Gastrocnemius medialis (tissue), 4 donors: ENCODE measurements at regions not wholly inside any gene's neighbourhood (a gene's known extent, or its start where the extent isn't known, plus 50 kb on each side); places are given as distances from the start of the nearest gene placed in this dataset.

Experiments
- ATAC-seq, 2 donors: fragments of 150-250 bp; one replicate each; pipeline ENCODE4 v1.9.1; 2016
- DNase-seq, 2 donors: peaks; one replicate each; pipeline ENCODE4 v3.0.0-alpha.2; 2019
- H3K27ac ChIP-seq, 4 donors: fragments of 200-600 bp; sonication (generic); 1 replicate in 1 of 4; 2 replicates in 3 of 4; pipeline ENCODE4 v1.5.1; 2016 to 2018; ENCODE audit warnings: mild to moderate bottlenecking in 2 of 4, moderate library complexity in 1 of 4
- H3K27me3 ChIP-seq, 3 donors: fragments of 200-600 bp; sonication (generic) in 2 of 3; 1 replicate in 1 of 3; 2 replicates in 2 of 3; pipeline versions ENCODE4 v1.5.1 to v1.6.0; 2016 to 2019; ENCODE audit warnings: mild to moderate bottlenecking in 1 of 3, moderate library complexity in 1 of 3
- H3K36me3 ChIP-seq, 2 donors: fragments of 200-600 bp; sonication (generic) in 1 of 2; one replicate each; pipeline ENCODE4 v1.5.1; 2017 to 2018
- H3K4me1 ChIP-seq, 2 donors: fragments of 200-600 bp; sonication (generic) in 1 of 2; one replicate each; pipeline ENCODE4 v1.5.1; 2016 to 2017; ENCODE audit warnings: mild to moderate bottlenecking in 2 of 2
- H3K4me3 ChIP-seq, 4 donors: fragments of 200-600 bp; sonication (generic) in 3 of 4; 1 replicate in 1 of 4; 2 replicates in 3 of 4; pipeline ENCODE4 v1.5.1; 2016 to 2019; ENCODE audit warnings: mild to moderate bottlenecking in 2 of 4
- H3K9me3 ChIP-seq, 3 donors: fragments of 200-600 bp; sonication (generic) in 2 of 3; 1 replicate in 1 of 3; 2 replicates in 2 of 3; pipeline ENCODE4 v1.5.1; 2016 to 2019
- CTCF ChIP-seq, 5 experiments: fragments of 450-650 bp in 3 of 5; fragments of 200-600 bp in 2 of 5; sonication (generic) in 2 of 5; IDR thresholded peaks in 4 of 5; conservative IDR thresholded peaks in 1 of 5; 1 replicate in 4 of 5; 2 replicates in 1 of 5; pipeline ENCODE4 v1.5.1; 2016 to 2019; ENCODE audit warnings: antibody characterized with exemption in 5 of 5, mild to moderate bottlenecking in 3 of 5, moderate library complexity in 3 of 5
- POLR2A ChIP-seq, 2 donors: fragments of 450-650 bp; IDR thresholded peaks; one replicate each; pipeline ENCODE4 v1.6.1; 2017; ENCODE audit warnings: antibody characterized with exemption in 2 of 2, mild to moderate bottlenecking in 2 of 2, moderate library complexity in 2 of 2
- in situ Hi-C, 4 donors: fragments of 200-750 bp; cut with MboI; loops; one replicate each; pipeline versions ENCODE4 v1.15.0 to v1.8.0; 2017; ENCODE audit warnings: low sequenced_read_pairs in 4 of 4
- intact Hi-C: fragments of 100-400 bp; cut with DNase I; formaldehyde crosslinking; loops from one replicate; pipeline ENCODE4 v1.15.1; 2023; ENCODE audit warnings: low total_unique reads

- in situ Hi-C loops, result no loop called here
- Histone ChIP-seq H3K27me3 (no peaks in the 10 kb centered on the region), H3K27ac (no peak overlapping the region), H3K4me3 (no peak overlapping the region), H3K36me3 (no peaks in the 10 kb centered on the region), H3K9me3 (no peaks in the 10 kb centered on the region), H3K4me1 (no peaks in the 10 kb centered on the region)
- no peak for ATAC-seq
- DNase-seq, result no peak
- no peak for TF ChIP-seq POLR2A (IDR thresholded peaks at IDR 0.05)
- no peak for TF ChIP-seq CTCF (IDR thresholded peaks at IDR 0.05 in 4 of 5, conservative IDR thresholded peaks at IDR 0.05 in 1 of 5)
- intact Hi-C loops, result no loop called here
These were observed 248.8 kb upstream of the ELAC2 start for GRCh38 chr17:13266606-13267005.

DNA sequence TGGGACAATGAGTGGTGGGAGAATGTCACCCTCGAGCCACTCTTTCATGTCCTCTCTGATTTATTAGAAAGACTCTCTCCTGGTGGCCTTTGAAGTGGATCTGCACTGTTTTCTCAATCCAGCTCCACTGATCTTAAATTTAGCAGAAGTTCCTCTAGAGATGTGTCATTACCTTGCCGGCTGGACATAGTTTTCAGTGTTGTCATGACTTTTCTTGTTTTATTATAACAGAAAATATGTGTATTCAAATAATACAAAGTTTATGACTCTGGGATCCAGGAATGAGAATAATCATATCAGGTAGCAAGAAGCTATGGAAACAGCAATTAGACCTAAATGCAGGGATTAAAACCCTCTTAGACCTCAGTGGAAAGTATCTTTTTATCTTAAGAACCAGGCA lies 247.5 kb upstream of the ELAC2 start:
- no peaks in the 10 kb centered on the region for H3K9me3 ChIP-seq
- in situ Hi-C loops, result no loop called here

DNA sequence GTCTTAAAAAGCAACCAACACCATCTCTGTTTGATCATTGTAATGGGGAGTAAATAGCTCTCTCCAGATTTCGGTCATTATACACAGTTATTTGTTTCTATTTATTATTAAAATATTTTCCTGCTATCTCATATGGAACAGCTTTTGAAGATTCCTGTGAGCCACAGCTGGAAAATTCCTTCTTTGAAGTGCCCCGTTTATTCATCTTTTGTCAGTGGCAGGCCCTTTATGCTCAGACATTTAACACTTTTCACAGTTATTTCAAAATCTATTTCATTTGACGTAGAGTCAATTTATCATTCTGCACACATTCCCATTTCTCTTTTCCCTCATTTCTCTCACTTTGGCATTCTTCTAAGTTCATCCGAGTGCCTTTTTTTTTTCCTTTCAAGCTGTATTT lies 245.9 kb upstream of the ELAC2 start:
- Histone ChIP-seq H3K27ac (no peak overlapping the region), H3K9me3 (no peaks in the 10 kb centered on the region), H3K36me3 (no peaks in the 10 kb centered on the region), H3K4me3 (no peak overlapping the region), H3K27me3 (no peaks in the 10 kb centered on the region), H3K4me1 (no peaks in the 10 kb centered on the region)
- TF ChIP-seq POLR2A (IDR thresholded peaks at IDR 0.05) (no peak), CTCF (IDR thresholded peaks at IDR 0.05 in 4 of 5, conservative IDR thresholded peaks at IDR 0.05 in 1 of 5) (no peak)
- DNase-seq (no peak), ATAC-seq (no peak)
- intact Hi-C loops, result no loop called here
- in situ Hi-C loops, result no loop called here

More for the DNA sequence above, 247.5 kb upstream of the ELAC2 start:
- Histone ChIP-seq H3K27me3 (no peaks in the 10 kb centered on the region), H3K4me3 (no peak overlapping the region), H3K4me1 (no peaks in the 10 kb centered on the region), H3K27ac (no peak overlapping the region), H3K36me3 (no peaks in the 10 kb centered on the region)
- DNase-seq (no peak), ATAC-seq (no peak)
- intact Hi-C loops, result no loop called here
- no peak for TF ChIP-seq CTCF (IDR thresholded peaks at IDR 0.05 in 4 of 5, conservative IDR thresholded peaks at IDR 0.05 in 1 of 5)
- TF ChIP-seq POLR2A (IDR thresholded peaks at IDR 0.05), result no peak

GRCh38 chr17:13256545-13256944 lies 238.7 kb upstream of the ELAC2 start:
- DNase-seq (no peak), ATAC-seq (no peak)
- in situ Hi-C loops (no loop called here), intact Hi-C loops (no loop called here)
- Histone ChIP-seq H3K9me3 (no peaks in the 10 kb centered on the region), H3K4me3 (no peak overlapping the region), H3K27ac (no peak overlapping the region), H3K36me3 (no peaks in the 10 kb centered on the region), H3K4me1 (no peaks in the 10 kb centered on the region), H3K27me3 (no peaks in the 10 kb centered on the region)
- TF ChIP-seq POLR2A (IDR thresholded peaks at IDR 0.05), result no peak
- no peak for TF ChIP-seq CTCF (IDR thresholded peaks at IDR 0.05 in 4 of 5, conservative IDR thresholded peaks at IDR 0.05 in 1 of 5)

DNA sequence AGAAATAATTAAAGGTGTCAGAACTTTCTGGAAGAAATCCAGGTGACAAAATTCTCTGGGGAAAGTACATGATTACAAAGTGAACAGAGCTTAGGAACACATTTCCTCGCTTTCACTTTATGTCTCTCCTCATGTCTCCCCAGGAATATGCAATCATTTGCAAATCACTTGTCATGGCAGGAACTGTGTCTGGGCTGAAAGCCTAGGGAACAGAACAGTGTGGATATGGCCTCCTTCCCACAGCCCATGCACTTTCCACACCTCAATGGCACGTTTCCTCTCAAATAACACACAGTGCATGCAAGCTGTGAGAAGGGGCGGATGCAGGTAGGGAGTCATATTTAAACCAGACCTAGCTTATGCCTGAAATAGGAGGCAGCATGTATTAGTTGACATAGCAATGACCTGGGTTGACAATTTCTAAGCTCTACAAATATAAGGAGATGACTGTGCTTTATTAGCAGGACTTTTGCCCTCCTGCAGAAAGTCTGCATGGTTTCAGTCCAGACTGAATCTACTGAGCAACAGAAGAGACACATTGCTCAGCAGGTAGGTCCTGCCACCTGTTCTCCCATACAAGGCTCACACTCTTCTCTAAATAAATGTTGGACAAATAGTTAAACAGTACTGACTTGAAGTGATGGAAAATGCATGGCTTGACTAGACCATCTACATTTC lies 236.0 kb upstream of the ELAC2 start:
- intact Hi-C loops, result no loop called here
- no peak for TF ChIP-seq CTCF (IDR thresholded peaks at IDR 0.05 in 4 of 5, conservative IDR thresholded peaks at IDR 0.05 in 1 of 5)
- no peak for TF ChIP-seq POLR2A (IDR thresholded peaks at IDR 0.05)
- ATAC-seq, result no peak

More for the DNA sequence above, 236.0 kb upstream of the ELAC2 start:
- H3K27ac ChIP-seq, result no peak overlapping the region
- no peak overlapping the region for H3K4me3 ChIP-seq
- DNase-seq, result no peak
- in situ Hi-C loops, result no loop called here
- no peaks in the 10 kb centered on the region for H3K27me3 ChIP-seq
- H3K36me3 ChIP-seq, result no peaks in the 10 kb centered on the region
- H3K9me3 ChIP-seq, result no peaks in the 10 kb centered on the region
- no peaks in the 10 kb centered on the region for H3K4me1 ChIP-seq
